GM19193 (cell line): ENCODE measurements at regions not wholly inside any gene's neighbourhood (a gene's known extent, or its start where the extent isn't known, plus 50 kb on each side); places are given as distances from the start of the nearest gene placed in this dataset.

ENCODE experiments used
- POLR2A ChIP-seq: IDR thresholded peaks from 4 replicates; pipeline ENCODE4 v1.6.1; 2011; ENCODE audit not compliant: insufficient read depth, insufficient read length; ENCODE audit errors: extremely low read depth

- no peak for TF ChIP-seq POLR2A
Measured at GRCh38 chr17:45688820-45689219, 95.3 kb upstream of the CRHR1 start.

DNA sequence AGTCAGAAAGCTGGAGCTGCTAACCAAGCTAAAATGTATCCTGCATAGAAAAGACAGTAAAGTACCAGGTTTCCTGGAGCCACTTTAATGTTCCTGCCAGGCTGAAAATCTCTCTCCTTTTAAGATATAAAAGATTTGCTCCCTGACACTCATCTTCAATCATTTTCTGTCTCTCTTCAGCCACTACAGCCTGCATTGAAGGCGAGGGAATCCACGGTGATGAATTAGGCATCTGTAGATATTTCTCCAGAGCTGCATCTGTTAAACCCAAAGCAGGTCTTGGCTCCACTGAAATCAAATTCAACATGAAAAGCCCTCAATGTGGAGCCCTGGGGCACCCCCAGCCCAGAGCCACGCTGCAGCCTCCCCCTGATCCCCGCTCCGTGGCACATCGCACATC, 94.7 kb upstream of the CRHR1 start:
- TF ChIP-seq POLR2A: no peak

- no peak for TF ChIP-seq POLR2A
Measured at GRCh38 chr17:45690625-45691275, 93.4 kb upstream of the CRHR1 start.

DNA sequence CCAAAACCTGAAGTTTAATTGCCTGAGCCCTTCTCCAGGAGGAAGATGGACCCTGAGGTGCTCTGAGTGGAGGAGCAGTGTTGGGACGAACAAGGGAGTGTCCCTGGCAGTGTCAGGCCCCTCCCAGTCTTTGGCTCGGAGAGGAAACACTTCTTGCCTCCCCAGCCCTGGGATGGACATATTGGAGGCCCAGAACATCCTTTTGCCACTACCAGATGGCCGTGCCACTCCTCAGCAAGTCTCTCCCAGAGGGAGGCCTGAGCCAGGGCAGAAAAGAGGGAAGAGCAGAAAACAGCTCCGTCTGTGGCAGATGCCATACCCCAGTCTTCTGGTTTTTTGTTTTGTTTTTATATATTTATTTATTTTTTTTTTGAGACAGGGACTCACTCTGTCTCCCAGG, 91.5 kb upstream of the CRHR1 start:
- no peak for TF ChIP-seq POLR2A

DNA sequence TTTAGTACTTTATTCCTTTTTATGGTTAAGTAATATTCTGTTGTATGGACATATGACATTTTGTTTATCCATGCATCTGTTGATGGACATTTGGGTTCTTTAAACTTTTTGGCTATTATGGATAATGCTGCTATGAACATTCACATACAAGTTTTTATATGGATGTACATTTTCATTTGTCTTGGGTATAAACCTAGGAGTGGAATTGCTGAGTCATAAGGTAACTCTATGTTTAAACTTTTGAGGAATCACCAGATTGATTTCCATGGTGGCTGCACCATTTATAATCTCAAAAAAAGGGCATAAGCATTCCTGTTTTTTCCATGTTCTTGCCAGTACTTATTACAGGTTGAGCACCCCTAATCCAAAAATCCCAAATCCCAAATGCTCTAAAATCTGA, 90.3 kb upstream of the CRHR1 start:
- TF ChIP-seq POLR2A: no peak

GRCh38 chr17:45696442-45696841, 87.7 kb upstream of the CRHR1 start:
- TF ChIP-seq POLR2A: no peak

DNA sequence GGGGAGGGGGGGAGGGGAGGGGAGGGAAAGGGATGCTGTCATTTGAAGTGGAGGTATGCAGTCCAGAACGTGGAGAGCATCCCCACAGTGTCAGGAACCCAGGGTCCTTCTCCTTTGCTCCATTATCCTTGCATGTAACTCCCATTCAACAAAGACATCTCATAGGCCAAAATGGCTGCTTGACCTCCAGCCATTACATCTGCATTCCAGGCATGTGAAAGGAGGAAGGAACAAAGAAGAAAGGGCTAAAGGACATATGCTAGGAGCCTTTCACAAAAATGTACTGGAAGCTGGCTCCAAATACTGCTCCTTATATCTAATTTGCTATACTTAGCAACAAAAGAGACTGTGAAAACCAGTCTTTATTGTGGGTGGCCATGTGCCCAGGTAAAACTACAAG, 87.0 kb upstream of the CRHR1 start:
- TF ChIP-seq POLR2A: no peak

- TF ChIP-seq POLR2A: no peak
Measured at GRCh38 chr17:45700171-45701090, 83.7 kb upstream of the CRHR1 start.

DNA sequence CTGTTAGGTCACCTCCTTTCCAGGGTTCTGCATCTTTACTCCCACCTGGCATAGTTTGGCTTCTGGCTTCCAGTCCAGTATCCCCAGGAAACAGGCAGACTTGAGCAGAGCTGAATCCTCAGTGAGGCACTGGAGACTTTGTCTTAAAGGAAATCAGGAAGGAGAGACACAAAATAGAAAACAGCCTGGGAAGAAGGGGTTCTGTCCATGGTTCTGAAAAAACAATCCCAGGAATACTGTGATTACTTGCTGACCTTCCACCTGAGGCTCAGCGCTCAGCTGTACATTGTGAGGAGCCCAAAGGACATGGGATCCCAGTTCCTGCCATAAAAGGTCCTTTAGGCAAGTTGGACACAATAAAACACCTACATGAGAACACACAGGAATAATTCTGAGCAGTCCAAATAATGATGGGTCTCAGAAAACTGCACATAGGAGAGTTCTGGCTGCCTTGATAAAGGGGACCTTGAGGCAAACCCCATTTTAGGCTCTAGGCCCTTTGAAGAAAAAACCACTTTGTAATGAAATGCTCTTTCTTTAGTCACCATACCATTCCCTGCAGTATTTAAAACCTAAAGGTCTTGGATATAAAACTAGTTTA, 81.4 kb upstream of the CRHR1 start:
- no peak for TF ChIP-seq POLR2A

- TF ChIP-seq POLR2A: no peak
Measured at GRCh38 chr17:45703348-45703747, 80.8 kb upstream of the CRHR1 start.

GRCh38 chr17:45703806-45704205, 80.3 kb upstream of the CRHR1 start:
- no peak for TF ChIP-seq POLR2A

GRCh38 chr17:45704251-45704650, 79.9 kb upstream of the CRHR1 start:
- no peak for TF ChIP-seq POLR2A

GRCh38 chr17:45705123-45706009, 78.8 kb upstream of the CRHR1 start:
- TF ChIP-seq POLR2A: no peak

- TF ChIP-seq POLR2A: no peak
Measured at GRCh38 chr17:45706033-45706432, 78.1 kb upstream of the CRHR1 start.
